ENCODE measurements at regions not wholly inside any gene's neighbourhood (a gene's known extent, or its start where the extent isn't known, plus 50 kb on each side); places are given as distances from the start of the nearest gene placed in this dataset.

DNA sequence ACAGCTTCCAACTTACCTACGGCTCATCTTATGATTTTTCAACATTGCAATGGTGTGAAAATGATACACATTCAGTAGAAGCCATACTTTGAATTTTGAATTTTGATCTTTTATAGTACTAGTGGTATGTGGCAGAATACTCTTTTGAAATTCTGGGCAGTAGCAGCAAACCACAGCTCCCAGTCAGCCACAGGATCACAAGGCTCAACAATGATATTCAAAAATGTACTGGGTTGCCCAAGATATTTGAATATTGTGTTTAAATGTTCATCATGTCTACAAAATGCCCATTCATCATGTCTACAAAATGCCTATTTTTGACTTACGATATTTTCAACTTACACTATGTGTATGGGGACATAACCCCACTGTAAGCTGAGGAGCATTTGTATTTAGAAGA, 81.3 kb upstream of the PRR16 start:
- DNase-seq (ENCODE audit: low read depth in 1 of 2, low spot score in 1 of 2), result no peak
- no peak for TF ChIP-seq JUND (IDR thresholded peaks at IDR 0.05; ENCODE audit: low read depth)
- in situ Hi-C loops (cut with HindIII; ENCODE audit: low pct_unique_long_range_greater_than_20kb, low sequenced_read_pairs), result no loop called here

DNA sequence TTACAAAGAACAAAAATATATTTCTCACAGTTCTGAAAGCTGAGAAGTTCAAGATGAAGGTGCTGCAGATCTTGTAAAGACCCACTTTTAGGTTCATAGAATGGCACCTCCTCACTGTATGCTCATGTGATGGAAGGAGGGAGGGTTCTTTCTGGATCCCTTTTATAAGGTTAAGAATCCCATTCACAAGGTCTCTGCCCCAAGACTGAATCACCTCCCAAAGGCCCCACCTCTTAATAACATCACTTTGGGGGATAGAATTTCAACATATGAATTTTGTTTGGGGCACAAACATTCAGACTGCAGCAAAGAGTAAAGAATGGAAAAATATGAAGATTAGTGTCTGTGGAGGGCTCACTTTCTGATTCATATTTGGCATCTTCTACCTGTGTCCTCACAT, 77.1 kb upstream of the PRR16 start:
- no peak for DNase-seq (ENCODE audit: low read depth in 1 of 2, low spot score in 1 of 2)
- TF ChIP-seq JUND (IDR thresholded peaks at IDR 0.05; ENCODE audit: low read depth), result no peak
- in situ Hi-C loops (cut with HindIII; ENCODE audit: low pct_unique_long_range_greater_than_20kb, low sequenced_read_pairs), result no loop called here

DNA sequence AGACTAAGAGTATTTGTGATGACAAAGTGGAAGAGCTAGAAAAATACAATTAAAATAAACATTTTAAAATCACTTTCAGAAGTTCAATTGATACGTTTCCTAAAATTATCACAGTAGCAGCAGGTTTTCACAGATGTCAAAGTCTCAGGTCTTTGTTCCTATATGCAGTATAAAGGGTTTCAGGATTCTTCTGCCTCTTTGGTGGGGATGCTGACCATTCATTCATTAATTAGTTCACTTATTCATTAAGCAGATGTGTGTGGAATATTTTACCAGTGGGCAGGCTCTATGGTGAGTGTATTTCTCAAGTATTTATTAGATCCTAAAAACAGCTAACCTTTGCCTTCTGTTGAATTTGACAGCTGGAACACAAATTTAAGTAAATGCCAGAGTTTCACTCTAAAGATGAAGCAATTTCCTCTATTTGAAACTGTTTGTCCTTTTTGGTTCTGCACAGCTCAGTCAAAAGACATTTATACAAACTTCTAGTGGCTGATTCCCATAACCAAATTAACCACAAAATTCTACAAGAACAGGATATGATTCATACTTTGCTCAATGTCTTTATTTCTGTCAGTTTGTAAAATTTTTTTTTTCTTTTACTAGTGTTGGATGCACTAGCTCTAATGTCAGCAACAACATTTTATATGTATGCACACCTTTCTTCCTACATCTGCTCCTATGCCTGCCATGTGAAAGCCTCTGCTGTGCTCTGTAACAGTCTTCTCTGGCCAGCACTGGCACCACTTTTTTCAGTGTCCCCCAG, 75.9 kb upstream of the PRR16 start:
- DNase-seq (ENCODE audit: low read depth in 1 of 2, low spot score in 1 of 2), result no peak
- no peak for TF ChIP-seq JUND (IDR thresholded peaks at IDR 0.05; ENCODE audit: low read depth)
- in situ Hi-C loops (cut with HindIII; ENCODE audit: low pct_unique_long_range_greater_than_20kb, low sequenced_read_pairs), result no loop called here

DNA sequence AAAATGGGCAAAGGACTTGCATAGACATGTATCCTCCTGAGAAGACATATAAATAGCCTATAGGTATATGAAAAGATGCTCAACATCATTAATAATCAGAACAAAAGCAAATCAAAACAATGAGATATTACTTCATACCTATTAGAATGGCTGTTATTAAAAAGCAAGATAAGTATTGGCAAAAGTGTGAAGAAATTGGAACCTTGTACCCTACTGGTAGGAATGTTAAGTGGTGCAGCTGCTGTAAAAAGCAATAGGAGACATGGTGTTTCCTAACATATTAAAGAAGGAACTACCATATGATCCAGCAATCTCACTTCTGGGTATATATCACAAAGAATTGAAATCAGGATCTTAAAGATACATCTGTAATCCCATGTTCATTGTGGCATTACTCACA, 69.8 kb upstream of the PRR16 start:
- no peak for TF ChIP-seq JUND (IDR thresholded peaks at IDR 0.05; ENCODE audit: low read depth)
- DNase-seq (ENCODE audit: low read depth in 1 of 2, low spot score in 1 of 2), result no peak
- in situ Hi-C loops (cut with HindIII; ENCODE audit: low pct_unique_long_range_greater_than_20kb, low sequenced_read_pairs), result no loop called here

DNA sequence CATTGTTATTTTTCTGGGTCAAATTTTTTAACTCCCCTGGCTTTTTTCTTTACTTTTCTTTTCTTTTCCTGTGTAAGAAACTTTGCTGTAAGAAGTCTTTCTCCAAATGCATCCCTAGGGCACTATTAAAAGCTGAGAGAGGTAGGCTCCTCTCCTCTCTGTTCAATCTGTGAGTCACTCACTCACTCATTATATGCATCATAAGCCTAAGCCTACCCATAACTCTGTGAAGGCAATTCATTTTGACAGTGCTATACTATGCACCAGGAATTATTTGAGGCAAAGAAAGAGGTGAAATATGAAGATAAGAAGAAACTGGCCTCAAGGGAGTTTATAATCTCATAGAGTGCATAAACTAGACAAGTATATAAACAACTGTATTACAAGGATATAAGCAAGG, 67.9 kb upstream of the PRR16 start:
- in situ Hi-C loops (cut with HindIII; ENCODE audit: low pct_unique_long_range_greater_than_20kb, low sequenced_read_pairs), result no loop called here

DNA sequence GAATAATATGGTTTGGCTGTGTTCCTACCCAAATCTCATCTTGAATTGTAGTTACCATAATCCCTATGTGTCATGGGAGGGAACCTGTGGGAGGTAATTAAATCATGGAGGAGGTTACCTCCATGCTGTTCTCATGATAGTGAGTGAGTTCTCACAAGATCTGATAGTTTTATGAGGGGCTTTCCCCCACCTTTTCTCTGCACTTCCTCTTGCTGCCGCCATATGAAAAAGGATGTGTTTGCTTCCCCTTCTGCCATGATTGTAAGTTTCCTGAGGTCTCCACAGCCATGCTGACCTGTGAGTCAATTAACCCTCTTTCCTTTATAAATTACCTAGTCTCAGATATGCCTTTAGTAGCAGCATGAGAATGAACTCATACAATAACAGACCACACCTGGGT, 63.7 kb upstream of the PRR16 start:
- no peak for DNase-seq (ENCODE audit: low read depth in 1 of 2, low spot score in 1 of 2)
- in situ Hi-C loops (cut with HindIII; ENCODE audit: low pct_unique_long_range_greater_than_20kb, low sequenced_read_pairs), result no loop called here
- TF ChIP-seq JUND (IDR thresholded peaks at IDR 0.05; ENCODE audit: low read depth), result no peak

More for the DNA sequence above, 67.9 kb upstream of the PRR16 start:
- no peak for TF ChIP-seq JUND (IDR thresholded peaks at IDR 0.05; ENCODE audit: low read depth)
- no peak for DNase-seq (ENCODE audit: low read depth in 1 of 2, low spot score in 1 of 2)

DNA sequence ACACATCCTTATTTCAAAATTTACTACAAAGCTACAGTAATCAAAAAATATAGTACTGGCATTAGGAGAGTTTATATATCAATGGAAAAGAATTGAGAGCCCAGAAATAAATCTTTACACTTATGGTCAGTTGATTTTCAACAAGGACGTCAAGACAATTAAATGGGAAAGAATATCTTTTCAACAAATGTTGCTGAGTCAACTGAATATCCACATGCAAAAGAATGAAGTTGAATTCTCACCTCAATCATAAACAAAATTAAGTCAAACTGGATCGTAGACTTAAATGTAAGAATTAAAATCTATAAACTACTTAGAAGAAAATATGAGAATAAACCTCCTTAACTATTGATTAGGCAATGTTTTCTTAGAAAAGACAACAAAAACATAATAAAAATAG, 61.5 kb upstream of the PRR16 start:
- in situ Hi-C loops (cut with HindIII; ENCODE audit: low pct_unique_long_range_greater_than_20kb, low sequenced_read_pairs), result no loop called here
- DNase-seq (ENCODE audit: low read depth in 1 of 2, low spot score in 1 of 2), result no peak
- no peak for TF ChIP-seq JUND (IDR thresholded peaks at IDR 0.05; ENCODE audit: low read depth)

DNA sequence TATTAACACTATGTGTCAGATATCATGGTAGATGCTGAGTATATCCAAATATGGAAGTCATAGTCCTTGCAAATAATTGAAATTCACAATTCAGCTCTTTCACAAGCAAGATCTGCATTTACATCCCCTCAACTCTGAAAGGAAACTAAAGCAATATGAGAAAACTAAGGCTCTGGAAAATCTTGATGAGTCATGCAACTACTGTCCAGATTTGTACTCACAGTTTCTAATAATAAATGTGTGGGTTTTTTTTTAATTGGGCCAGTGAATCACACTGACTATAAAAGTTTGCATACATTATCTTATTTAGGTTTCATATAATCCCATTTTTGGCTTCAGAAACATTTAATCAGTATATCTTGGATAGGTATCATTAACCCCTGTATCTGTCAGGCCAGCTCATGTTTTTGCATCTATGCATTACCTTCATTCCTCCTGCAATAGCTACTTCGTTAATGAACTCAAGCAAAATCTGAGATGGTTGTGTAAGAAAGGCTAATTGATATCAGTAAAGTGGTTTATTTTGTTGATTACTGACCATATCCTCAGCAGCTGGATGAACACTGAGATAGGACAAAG, 58.7 kb upstream of the PRR16 start:
- DNase-seq (ENCODE audit: low read depth in 1 of 2, low spot score in 1 of 2), result no peak
- in situ Hi-C loops (cut with HindIII; ENCODE audit: low pct_unique_long_range_greater_than_20kb, low sequenced_read_pairs), result no loop called here
- no peak for TF ChIP-seq JUND (IDR thresholded peaks at IDR 0.05; ENCODE audit: low read depth)

DNA sequence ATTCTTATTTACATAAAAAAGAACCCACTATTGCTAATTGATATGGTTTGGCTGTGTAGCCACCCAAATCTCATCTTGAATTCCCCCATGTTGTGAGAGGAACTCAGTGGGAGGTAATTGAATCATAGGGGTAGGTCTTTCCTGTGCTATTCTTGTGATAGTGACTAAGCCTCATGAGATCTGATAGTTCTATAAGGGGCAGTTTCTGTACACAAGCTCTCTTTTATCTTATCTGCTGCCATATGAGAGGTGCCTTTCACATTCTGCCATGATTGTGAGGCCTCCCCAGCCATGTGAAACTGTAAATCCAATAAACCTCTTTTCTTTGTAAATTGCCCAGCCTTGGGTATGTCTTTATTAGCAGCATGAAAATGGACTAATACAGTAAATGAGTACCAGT, 58.2 kb upstream of the PRR16 start:
- TF ChIP-seq JUND (IDR thresholded peaks at IDR 0.05; ENCODE audit: low read depth), result no peak
- in situ Hi-C loops (cut with HindIII; ENCODE audit: low pct_unique_long_range_greater_than_20kb, low sequenced_read_pairs), result no loop called here
- no peak for DNase-seq (ENCODE audit: low read depth in 1 of 2, low spot score in 1 of 2)

DNA sequence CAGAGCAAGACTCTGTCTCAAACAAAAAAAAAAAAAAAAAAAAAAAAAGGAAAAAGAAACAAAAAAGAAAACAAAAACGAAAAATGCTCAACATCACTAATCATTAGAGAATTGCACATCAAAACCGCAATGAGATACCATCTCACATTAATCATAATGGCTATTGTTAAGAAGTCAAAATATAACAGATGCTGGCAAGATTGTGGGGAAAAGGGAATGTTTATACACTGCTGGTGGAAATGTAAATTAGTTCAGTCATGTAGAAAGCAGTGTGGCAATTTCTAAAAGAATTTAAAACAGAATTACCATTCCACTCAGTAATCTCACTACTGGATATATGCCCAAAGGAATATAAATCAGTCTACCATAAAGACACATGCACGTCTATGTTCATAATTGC, 50.4 kb upstream of the PRR16 start:
- in situ Hi-C loops (cut with HindIII; ENCODE audit: low pct_unique_long_range_greater_than_20kb, low sequenced_read_pairs), result no loop called here
- no peak for TF ChIP-seq JUND (IDR thresholded peaks at IDR 0.05; ENCODE audit: low read depth)
- no peak for DNase-seq (ENCODE audit: low read depth in 1 of 2, low spot score in 1 of 2)
